ENCODE measurements at regions not wholly inside any gene's neighbourhood (a gene's known extent, or its start where the extent isn't known, plus 50 kb on each side); places are given as distances from the start of the nearest gene placed in this dataset.

DNA sequence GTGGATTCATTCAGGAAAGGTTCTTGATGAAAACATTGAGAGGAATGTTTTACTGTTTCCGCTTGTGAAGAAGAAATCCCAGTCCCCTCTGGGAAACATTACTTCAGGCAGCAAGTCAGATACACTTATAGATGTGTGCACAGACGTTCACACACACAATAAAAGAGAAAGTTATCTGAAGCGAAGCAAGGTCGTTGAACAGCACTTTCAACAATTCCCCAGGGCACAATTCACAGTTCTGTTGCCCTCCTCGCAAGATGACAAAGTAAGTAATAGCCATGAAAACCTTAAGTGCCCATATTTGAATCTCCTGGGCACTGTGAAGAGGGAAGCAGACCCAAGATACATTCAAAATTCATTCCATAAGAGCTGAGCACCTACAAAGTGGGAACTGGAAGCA lies 156.6 kb upstream of the CAND1 start:
- H2AFZ ChIP-seq (ENCODE audit: low read depth, low read length), result no peak overlapping the region
- no peaks in the 10 kb centered on the region for H3K36me3 ChIP-seq (ENCODE audit: insufficient read depth, low read length)
- no peaks in the 10 kb centered on the region for H4K20me1 ChIP-seq (ENCODE audit: insufficient read depth)
- TF ChIP-seq, protein P1, sequence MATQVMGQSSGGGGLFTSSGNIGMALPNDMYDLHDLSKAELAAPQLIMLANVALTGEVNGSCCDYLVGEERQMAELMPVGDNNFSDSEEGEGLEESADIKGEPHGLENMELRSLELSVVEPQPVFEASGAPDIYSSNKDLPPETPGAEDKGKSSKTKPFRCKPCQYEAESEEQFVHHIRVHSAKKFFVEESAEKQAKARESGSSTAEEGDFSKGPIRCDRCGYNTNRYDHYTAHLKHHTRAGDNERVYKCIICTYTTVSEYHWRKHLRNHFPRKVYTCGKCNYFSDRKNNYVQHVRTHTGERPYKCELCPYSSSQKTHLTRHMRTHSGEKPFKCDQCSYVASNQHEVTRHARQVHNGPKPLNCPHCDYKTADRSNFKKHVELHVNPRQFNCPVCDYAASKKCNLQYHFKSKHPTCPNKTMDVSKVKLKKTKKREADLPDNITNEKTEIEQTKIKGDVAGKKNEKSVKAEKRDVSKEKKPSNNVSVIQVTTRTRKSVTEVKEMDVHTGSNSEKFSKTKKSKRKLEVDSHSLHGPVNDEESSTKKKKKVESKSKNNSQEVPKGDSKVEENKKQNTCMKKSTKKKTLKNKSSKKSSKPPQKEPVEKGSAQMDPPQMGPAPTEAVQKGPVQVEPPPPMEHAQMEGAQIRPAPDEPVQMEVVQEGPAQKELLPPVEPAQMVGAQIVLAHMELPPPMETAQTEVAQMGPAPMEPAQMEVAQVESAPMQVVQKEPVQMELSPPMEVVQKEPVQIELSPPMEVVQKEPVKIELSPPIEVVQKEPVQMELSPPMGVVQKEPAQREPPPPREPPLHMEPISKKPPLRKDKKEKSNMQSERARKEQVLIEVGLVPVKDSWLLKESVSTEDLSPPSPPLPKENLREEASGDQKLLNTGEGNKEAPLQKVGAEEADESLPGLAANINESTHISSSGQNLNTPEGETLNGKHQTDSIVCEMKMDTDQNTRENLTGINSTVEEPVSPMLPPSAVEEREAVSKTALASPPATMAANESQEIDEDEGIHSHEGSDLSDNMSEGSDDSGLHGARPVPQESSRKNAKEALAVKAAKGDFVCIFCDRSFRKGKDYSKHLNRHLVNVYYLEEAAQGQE (IDR thresholded peaks at IDR 0.05; ENCODE audit: borderline replicate concordance), result no peak
- TF ChIP-seq TAF1 (IDR thresholded peaks at IDR 0.05; ENCODE audit: low read depth) (no peak), POLR2AphosphoS5 (IDR thresholded peaks at IDR 0.05) (no peak), MXI1 (conservative IDR thresholded peaks at IDR 0.05; ENCODE audit: poor library complexity, severe bottlenecking) (no peak), RAD21 (conservative IDR thresholded peaks at IDR 0.05) (no peak), SMC3 (conservative IDR thresholded peaks at IDR 0.05; ENCODE audit: poor library complexity) (no peak), EZH2 (IDR thresholded peaks at IDR 0.05; ENCODE audit: borderline replicate concordance, insufficient read depth, low read length, poor library complexity, severe bottlenecking) (no peak), EP300 (conservative IDR thresholded peaks at IDR 0.05; ENCODE audit: poor library complexity, severe bottlenecking) (no peak)
- TF ChIP-seq, protein P2, sequence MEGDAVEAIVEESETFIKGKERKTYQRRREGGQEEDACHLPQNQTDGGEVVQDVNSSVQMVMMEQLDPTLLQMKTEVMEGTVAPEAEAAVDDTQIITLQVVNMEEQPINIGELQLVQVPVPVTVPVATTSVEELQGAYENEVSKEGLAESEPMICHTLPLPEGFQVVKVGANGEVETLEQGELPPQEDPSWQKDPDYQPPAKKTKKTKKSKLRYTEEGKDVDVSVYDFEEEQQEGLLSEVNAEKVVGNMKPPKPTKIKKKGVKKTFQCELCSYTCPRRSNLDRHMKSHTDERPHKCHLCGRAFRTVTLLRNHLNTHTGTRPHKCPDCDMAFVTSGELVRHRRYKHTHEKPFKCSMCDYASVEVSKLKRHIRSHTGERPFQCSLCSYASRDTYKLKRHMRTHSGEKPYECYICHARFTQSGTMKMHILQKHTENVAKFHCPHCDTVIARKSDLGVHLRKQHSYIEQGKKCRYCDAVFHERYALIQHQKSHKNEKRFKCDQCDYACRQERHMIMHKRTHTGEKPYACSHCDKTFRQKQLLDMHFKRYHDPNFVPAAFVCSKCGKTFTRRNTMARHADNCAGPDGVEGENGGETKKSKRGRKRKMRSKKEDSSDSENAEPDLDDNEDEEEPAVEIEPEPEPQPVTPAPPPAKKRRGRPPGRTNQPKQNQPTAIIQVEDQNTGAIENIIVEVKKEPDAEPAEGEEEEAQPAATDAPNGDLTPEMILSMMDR (IDR thresholded peaks at IDR 0.05; ENCODE audit: poor library complexity, severe bottlenecking), result no peak
- no peak overlapping the region for H3K9ac ChIP-seq (ENCODE audit: low read length)
- no peaks in the 10 kb centered on the region for H3F3A ChIP-seq (ENCODE audit: insufficient read depth, low read length, poor library complexity, severe bottlenecking)
- H3K27me3 ChIP-seq (ENCODE audit: insufficient read depth, low read depth, low read length), result no peaks in the 10 kb centered on the region
- H3K4me3 ChIP-seq (ENCODE audit: low read length), result no peak overlapping the region
- H3K27ac ChIP-seq (ENCODE audit: low read length), result no peak overlapping the region
- H3K9me2 ChIP-seq (ENCODE audit: insufficient read depth, low read length), result no peaks in the 10 kb centered on the region
- no peaks in the 10 kb centered on the region for H3K9me3 ChIP-seq (ENCODE audit: low read length)
- H3K4me2 ChIP-seq (ENCODE audit: low read length), result no peak overlapping the region
- H3K79me2 ChIP-seq (replicated peaks; ENCODE audit: insufficient read depth, low read length), result no peaks in the 10 kb centered on the region

DNA sequence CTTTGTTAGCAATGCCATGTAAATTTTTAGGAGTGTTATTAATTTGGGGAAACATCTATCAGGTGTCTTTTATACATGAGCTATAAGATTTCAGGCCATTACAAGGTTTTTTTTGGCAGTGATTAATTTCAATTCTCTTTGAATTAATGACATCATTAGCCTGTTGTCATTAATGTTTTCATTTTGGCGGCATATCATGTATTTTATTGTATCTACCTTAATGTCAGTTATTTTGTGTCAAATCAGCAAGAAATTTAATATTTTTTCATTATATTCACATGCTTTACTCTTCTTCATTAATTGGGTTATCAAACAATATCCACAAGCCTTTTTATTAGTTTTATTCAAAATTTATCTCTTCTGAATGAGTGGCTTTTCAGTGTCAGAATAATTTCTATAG lies 153.0 kb upstream of the CAND1 start:
- Histone ChIP-seq H3K9me3 (ENCODE audit: low read length) (no peaks in the 10 kb centered on the region), H3F3A (ENCODE audit: insufficient read depth, low read length, poor library complexity, severe bottlenecking) (no peaks in the 10 kb centered on the region), H3K9me2 (ENCODE audit: insufficient read depth, low read length) (no peaks in the 10 kb centered on the region), H4K20me1 (ENCODE audit: insufficient read depth) (no peaks in the 10 kb centered on the region), H3K4me3 (ENCODE audit: low read length) (no peak overlapping the region), H3K4me2 (ENCODE audit: low read length) (no peak overlapping the region), H2AFZ (ENCODE audit: low read depth, low read length) (no peak overlapping the region), H3K27me3 (ENCODE audit: insufficient read depth, low read depth, low read length) (no peaks in the 10 kb centered on the region), H3K36me3 (ENCODE audit: insufficient read depth, low read length) (no peaks in the 10 kb centered on the region), H3K79me2 (replicated peaks; ENCODE audit: insufficient read depth, low read length) (no peaks in the 10 kb centered on the region), H3K9ac (ENCODE audit: low read length) (no peak overlapping the region), H3K27ac (ENCODE audit: low read length) (no peak overlapping the region)
- TF ChIP-seq, protein P2 (IDR thresholded peaks at IDR 0.05; ENCODE audit: poor library complexity, severe bottlenecking), result no peak
- TF ChIP-seq POLR2AphosphoS5 (IDR thresholded peaks at IDR 0.05) (no peak), EP300 (conservative IDR thresholded peaks at IDR 0.05; ENCODE audit: poor library complexity, severe bottlenecking) (no peak), MXI1 (conservative IDR thresholded peaks at IDR 0.05; ENCODE audit: poor library complexity, severe bottlenecking) (no peak), EZH2 (IDR thresholded peaks at IDR 0.05; ENCODE audit: borderline replicate concordance, insufficient read depth, low read length, poor library complexity, severe bottlenecking) (no peak), RAD21 (conservative IDR thresholded peaks at IDR 0.05) (no peak), TAF1 (IDR thresholded peaks at IDR 0.05; ENCODE audit: low read depth) (no peak), SMC3 (conservative IDR thresholded peaks at IDR 0.05; ENCODE audit: poor library complexity) (no peak)
- TF ChIP-seq, protein P1 (IDR thresholded peaks at IDR 0.05; ENCODE audit: borderline replicate concordance), result no peak
